Chondrocyte (in vitro differentiated cells): ENCODE measurements at regions not wholly inside any gene's neighbourhood (a gene's known extent, or its start where the extent isn't known, plus 50 kb on each side); places are given as distances from the start of the nearest gene placed in this dataset.
A peak's percentile ranks its signal among the peaks of the same experiment; 100 is the strongest.
"Not testable (repeated sequence)": the region's sequence is repeated elsewhere in the genome, so short reads cannot be mapped to it uniquely, and the experiment has no call there.

Experiments
- DNase-seq: peaks from one replicate; pipeline ENCODE4 v3.0.0; 2021; ENCODE audit warnings: mixed read lengths, low spot score
- H3K27ac Mint-ChIP-seq: one replicate; pipeline ENCODE4 v1.8.0; 2021; ENCODE audit warnings: mild to moderate bottlenecking, moderate library complexity, mixed read lengths; ENCODE audit not compliant: unreplicated experiment
- H3K27me3 Mint-ChIP-seq: 2 replicates; pipeline ENCODE4 v1.8.0; 2021; ENCODE audit warnings: low read depth, mixed read lengths
- H3K36me3 Mint-ChIP-seq: 2 replicates; pipeline ENCODE4 v1.8.0; 2021; ENCODE audit warnings: low read depth, mixed read lengths
- H3K4me1 Mint-ChIP-seq: 2 replicates; pipeline ENCODE4 v1.8.0; 2021; ENCODE audit warnings: low read depth, mild to moderate bottlenecking, mixed read lengths
- H3K4me3 Mint-ChIP-seq: one replicate; pipeline ENCODE4 v1.8.0; 2021; ENCODE audit warnings: mild to moderate bottlenecking, moderate library complexity, mixed read lengths; ENCODE audit not compliant: unreplicated experiment
- H3K9me3 Mint-ChIP-seq: 2 replicates; pipeline ENCODE4 v1.8.0; 2021; ENCODE audit warnings: low read depth, mixed read lengths
- CTCF ChIP-seq: fragments of 200-600 bp; sonication (generic); IDR thresholded peaks from 2 replicates; pipeline ENCODE4 v1.5.0; 2021; ENCODE audit warnings: antibody characterized with exemption, mild to moderate bottlenecking, moderate library complexity

GRCh38 chr4:67288964-67289363, 256.3 kb downstream of the CENPC start:
- no peaks in the 10 kb centered on the region for H3K36me3 Mint-ChIP-seq
- peaks cover 3% of the 10 kb centered on the region for H3K4me1 Mint-ChIP-seq
- H3K9me3 Mint-ChIP-seq: peaks cover 5% of the 10 kb centered on the region
- peak; percentile 68 for TF ChIP-seq CTCF
- H3K27me3 Mint-ChIP-seq: no peaks in the 10 kb centered on the region
- H3K4me3 Mint-ChIP-seq: no peak overlapping the region
- no peak overlapping the region for H3K27ac Mint-ChIP-seq
- no peak for DNase-seq

DNA sequence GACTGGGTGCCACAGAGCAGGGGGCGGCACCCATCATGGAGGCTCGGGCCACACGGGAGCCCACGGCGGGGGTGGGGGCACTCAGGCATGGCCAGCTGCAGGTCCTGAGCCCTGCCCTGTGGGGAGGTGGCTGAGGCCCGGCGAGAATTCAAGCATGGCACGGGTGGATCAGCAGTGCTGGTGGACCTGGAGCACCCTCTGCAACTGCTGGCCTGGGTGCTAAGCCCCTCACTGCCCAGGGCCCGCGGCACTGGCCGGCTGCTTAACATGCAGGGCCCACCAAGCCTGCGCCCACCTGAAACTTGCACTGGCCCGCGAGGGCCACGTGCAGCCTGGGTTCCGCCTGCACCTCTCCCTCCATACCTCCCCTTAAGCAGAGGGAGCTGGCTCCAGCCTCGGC, 258.6 kb downstream of the CENPC start:
- Mint-ChIP-seq H3K4me3 (no peak overlapping the region), H3K27me3 (no peaks in the 10 kb centered on the region), H3K36me3 (no peaks in the 10 kb centered on the region), H3K4me1 (no peaks in the 10 kb centered on the region), H3K9me3 (peaks cover 8% of the 10 kb centered on the region), H3K27ac (no peak overlapping the region)
- DNase-seq: peak; percentile 82
- TF ChIP-seq CTCF: no peak

DNA sequence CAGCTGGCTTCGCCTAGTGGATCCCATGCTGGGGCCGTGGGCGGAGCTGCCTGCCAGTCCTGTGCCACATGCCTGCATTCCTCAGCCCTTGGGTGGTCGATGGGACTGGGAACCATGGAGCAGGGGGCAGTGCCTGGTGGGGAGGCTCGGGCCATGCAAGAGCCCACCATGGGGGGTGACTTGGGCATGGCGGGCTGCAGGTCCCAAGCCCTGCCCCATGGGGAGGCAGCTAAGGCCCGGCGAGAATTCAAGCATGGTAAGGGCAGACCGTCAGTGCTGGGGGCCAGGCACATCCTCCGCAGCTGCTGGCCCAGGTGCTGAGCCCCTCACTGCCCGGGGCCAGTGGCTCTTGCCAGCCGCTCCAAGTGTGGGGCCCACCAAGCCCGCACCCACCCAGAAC, 262.6 kb downstream of the CENPC start:
- Mint-ChIP-seq H3K4me3 (no peak overlapping the region), H3K36me3 (no peaks in the 10 kb centered on the region), H3K27ac (no peak overlapping the region), H3K27me3 (no peaks in the 10 kb centered on the region), H3K9me3 (peaks cover 11% of the 10 kb centered on the region), H3K4me1 (no peaks in the 10 kb centered on the region)
- peak; percentile 90 for DNase-seq
- no peak for TF ChIP-seq CTCF

DNA sequence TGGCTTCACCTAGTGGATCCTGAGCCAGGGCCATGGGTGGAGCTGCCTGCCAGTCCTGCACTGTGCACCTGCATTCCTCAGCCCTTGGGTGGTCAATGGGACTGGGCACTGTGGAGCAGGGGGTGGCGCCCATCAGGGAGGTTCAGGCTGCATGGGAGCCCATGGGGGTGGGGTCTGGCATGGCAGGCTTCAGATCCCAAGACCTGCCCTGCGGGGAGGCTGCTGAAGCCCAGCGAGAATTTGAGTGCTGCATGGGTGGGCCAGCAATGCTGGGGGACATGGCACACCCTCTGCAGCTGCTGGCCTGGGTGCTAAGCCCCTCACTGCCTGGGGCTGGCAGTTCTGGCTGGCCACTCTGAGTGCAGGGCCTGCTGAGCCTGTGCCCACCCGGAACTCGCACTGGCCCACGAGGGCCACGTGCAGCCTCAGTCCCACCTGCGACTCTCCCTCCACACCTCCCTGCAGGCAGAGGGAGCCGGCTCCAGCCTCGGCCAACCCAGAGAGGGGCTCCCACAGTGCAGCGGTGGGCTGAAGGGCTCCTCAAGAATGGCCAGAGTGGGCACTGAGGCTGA, 270.0 kb downstream of the CENPC start:
- no peak overlapping the region for H3K27ac Mint-ChIP-seq
- H3K4me1 Mint-ChIP-seq: no peaks in the 10 kb centered on the region
- H3K4me3 Mint-ChIP-seq: no peak overlapping the region
- peaks cover 3% of the 10 kb centered on the region for H3K27me3 Mint-ChIP-seq
- no peaks in the 10 kb centered on the region for H3K36me3 Mint-ChIP-seq
- no peak for TF ChIP-seq CTCF
- no peak for DNase-seq
- H3K9me3 Mint-ChIP-seq: peaks cover 29% of the 10 kb centered on the region

DNA sequence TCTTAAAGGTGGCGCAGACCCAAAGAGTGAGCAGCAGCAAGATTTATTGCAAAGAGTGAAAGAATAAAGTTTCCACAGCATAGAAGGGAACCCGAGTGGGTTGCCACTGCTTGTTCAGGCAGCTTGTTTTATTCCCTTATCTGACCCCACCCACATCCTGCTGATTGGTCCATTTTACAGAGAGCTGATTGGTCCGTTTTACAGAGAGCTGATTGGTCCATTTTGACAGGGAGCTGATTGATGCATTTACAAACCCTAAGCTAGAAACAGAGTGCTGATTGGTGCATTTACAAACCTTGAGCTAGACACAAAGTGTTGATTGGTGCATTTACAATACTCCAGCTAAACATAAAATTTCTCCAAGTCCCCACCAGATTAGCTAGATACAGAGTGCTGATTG, 270.6 kb downstream of the CENPC start:
- not testable (repeated sequence) for H3K27me3 Mint-ChIP-seq, H3K4me3 Mint-ChIP-seq, DNase-seq, H3K4me1 Mint-ChIP-seq, H3K36me3 Mint-ChIP-seq, H3K27ac Mint-ChIP-seq
- peaks cover 31% of the 10 kb centered on the region for H3K9me3 Mint-ChIP-seq

DNA sequence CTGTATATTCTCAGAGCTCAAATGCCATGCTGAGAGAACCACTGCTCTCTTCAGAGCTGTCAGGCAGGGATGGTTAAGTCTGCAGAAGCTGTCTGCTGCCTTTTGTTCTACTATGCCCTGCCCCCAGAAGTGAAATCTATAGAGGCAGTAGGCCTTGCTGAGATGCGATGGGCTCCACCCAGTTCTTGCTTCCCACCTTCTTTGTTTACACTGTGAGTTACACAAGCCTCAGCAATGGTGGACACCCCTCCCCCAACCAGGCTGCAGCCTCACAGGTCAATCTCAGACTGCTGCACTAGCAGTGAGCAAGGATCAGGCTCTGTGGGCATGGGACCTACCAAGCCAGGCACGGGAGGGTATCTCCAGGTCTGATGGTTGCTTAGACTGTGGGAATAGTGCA, 271.6 kb downstream of the CENPC start:
- Mint-ChIP-seq H3K36me3 (peaks cover 2% of the 10 kb centered on the region), H3K9me3 (peaks cover 35% of the 10 kb centered on the region), H3K27me3 (peaks cover 3% of the 10 kb centered on the region), H3K27ac (no peak overlapping the region), H3K4me1 (no peaks in the 10 kb centered on the region), H3K4me3 (no peak overlapping the region)
- TF ChIP-seq CTCF: no peak
- DNase-seq: no peak
